ENCODE measurements at regions not wholly inside any gene's neighbourhood (a gene's known extent, or its start where the extent isn't known, plus 50 kb on each side); places are given as distances from the start of the nearest gene placed in this dataset.

- TF ChIP-seq POLR2A (IDR thresholded peaks at IDR 0.05; ENCODE audit: low read length) (no peak), GATA1 (IDR thresholded peaks at IDR 0.05; ENCODE audit: low read depth, low read length) (no peak)
Measured at GRCh38 chr11:69403556-69404215, 77.8 kb upstream of the LINC01488 start.
